DOHH2 (cell line): ENCODE measurements at regions not wholly inside any gene's neighbourhood (a gene's known extent, or its start where the extent isn't known, plus 50 kb on each side); places are given as distances from the start of the nearest gene placed in this dataset.

Experiments
- H3F3A ChIP-seq: fragments of 200-600 bp; sonication (generic), shearing (Covaris generic); 2 replicates; pipeline ENCODE4 v1.6.0; 2016; ENCODE audit warnings: antibody characterized with exemption, mild to moderate bottlenecking; ENCODE audit not compliant: control insufficient read depth, insufficient read depth
- H3K27ac ChIP-seq: fragments of 200-600 bp; sonication (generic); 2 replicates; pipeline ENCODE4 v1.5.1; 2014; ENCODE audit warnings: low read depth, mild to moderate bottlenecking, low read length, moderate library complexity
- H3K27me3 ChIP-seq: fragments of 200-600 bp; sonication (generic); 2 replicates; pipeline ENCODE4 v1.6.1; 2014; ENCODE audit warnings: mild to moderate bottlenecking, low read length, mixed read lengths; ENCODE audit not compliant: control insufficient read depth
- H3K36me3 ChIP-seq: fragments of 200-600 bp; sonication (generic); 2 replicates; pipeline ENCODE4 v1.6.1; 2014; ENCODE audit warnings: mild to moderate bottlenecking, low read length, moderate library complexity, mixed read lengths; ENCODE audit not compliant: control insufficient read depth
- H3K4me1 ChIP-seq: fragments of 200-600 bp; sonication (generic); 2 replicates; pipeline ENCODE4 v1.6.1; 2014; ENCODE audit warnings: mild to moderate bottlenecking, low read length, mixed read lengths; ENCODE audit not compliant: control insufficient read depth
- H3K4me2 ChIP-seq: fragments of 200-600 bp; sonication (generic); 2 replicates; pipeline ENCODE4 v1.6.0; 2014; ENCODE audit warnings: mild to moderate bottlenecking, low read length, moderate library complexity
- H3K4me3 ChIP-seq: fragments of 200-600 bp; sonication (generic); 2 replicates; pipeline ENCODE4 v1.5.1; 2014; ENCODE audit warnings: mild to moderate bottlenecking, low read length, mixed read lengths
- H3K79me2 ChIP-seq: fragments of 200-600 bp; sonication (generic); 2 replicates; pipeline ENCODE4 v1.6.1; 2014; ENCODE audit warnings: mild to moderate bottlenecking, low read length, mixed read lengths; ENCODE audit not compliant: control insufficient read depth
- H3K9me2 ChIP-seq: fragments of 200-600 bp; sonication (generic); replicated peaks from 2 replicates; pipeline ENCODE4 v1.6.1; 2014; ENCODE audit warnings: mild to moderate bottlenecking, low read length, mixed read lengths; ENCODE audit not compliant: control insufficient read depth
- H3K9me3 ChIP-seq: fragments of 200-600 bp; sonication (generic); 2 replicates; pipeline ENCODE4 v1.6.1; 2014; ENCODE audit warnings: antibody characterized with exemption, low read length, mixed read lengths; ENCODE audit not compliant: control insufficient read depth, insufficient read depth
- H4K20me1 ChIP-seq: fragments of 200-600 bp; sonication (generic); 2 replicates; pipeline ENCODE4 v1.6.0; 2014; ENCODE audit warnings: low read depth, mild to moderate bottlenecking, antibody characterized with exemption, low read length, moderate library complexity; ENCODE audit not compliant: control insufficient read depth, insufficient read depth
- EZH2phosphoT487 ChIP-seq: fragments of 200-600 bp; sonication (generic); IDR thresholded peaks from 2 replicates; pipeline ENCODE4 v1.6.1; 2017; ENCODE audit warnings: borderline replicate concordance, mild to moderate bottlenecking, antibody characterized with exemption, low read length, moderate library complexity, mixed read lengths
- TF ChIP-seq, protein P1 (sequence below): fragments of 200-600 bp; sonication (generic); IDR thresholded peaks from one replicate; pipeline ENCODE4 v1.5.1; 2014; ENCODE audit warnings: antibody characterized with exemption, mild to moderate bottlenecking, low read depth, low read length; ENCODE audit not compliant: poor library complexity, severe bottlenecking

DNA sequence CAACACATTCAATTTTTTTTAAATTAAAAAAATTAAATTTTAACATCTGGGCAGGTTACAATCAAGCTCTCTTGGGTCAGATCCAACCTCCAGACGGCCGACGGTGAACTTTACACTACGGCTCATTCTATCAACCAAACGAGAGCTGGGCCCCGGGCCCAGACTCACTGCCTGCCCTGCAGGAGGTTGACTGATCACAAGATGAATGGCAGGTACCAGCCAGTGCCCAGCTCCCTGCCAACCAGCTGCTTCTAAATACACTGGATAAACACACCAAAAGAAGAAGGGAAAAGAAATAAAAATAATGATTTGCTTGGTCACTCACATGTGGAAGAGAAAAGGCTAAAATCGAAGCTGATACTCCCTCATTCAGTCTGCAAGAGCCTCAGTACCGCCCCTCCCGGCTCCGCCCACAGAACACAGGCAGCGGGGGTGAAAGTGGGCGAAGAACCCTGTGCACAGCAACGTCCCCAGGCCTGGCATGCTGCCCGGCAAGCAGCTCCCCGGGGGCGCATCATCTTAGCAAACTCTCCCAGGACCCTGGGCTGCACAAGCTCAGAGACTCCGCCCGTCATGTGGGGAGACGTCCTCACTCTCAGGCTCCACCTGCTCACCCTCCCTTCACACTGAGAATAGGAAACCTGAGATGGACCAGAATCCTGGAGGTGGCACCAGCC is 303.4 kb downstream of the SHANK2 start:
- Histone ChIP-seq H3K9me2 (no peaks in the 10 kb centered on the region), H3K79me2 (no peaks in the 10 kb centered on the region), H3K27me3 (no peaks in the 10 kb centered on the region), H3K9me3 (peaks cover 8% of the 10 kb centered on the region; the same call in 1 of the 2 replicates), H3K4me3 (no peak overlapping the region), H3K4me1 (no peaks in the 10 kb centered on the region), H3F3A (no peaks in the 10 kb centered on the region), H3K27ac (no peak overlapping the region), H3K36me3 (no peaks in the 10 kb centered on the region), H4K20me1 (no peaks in the 10 kb centered on the region), H3K4me2 (no peak overlapping the region)
- TF ChIP-seq, protein P1, sequence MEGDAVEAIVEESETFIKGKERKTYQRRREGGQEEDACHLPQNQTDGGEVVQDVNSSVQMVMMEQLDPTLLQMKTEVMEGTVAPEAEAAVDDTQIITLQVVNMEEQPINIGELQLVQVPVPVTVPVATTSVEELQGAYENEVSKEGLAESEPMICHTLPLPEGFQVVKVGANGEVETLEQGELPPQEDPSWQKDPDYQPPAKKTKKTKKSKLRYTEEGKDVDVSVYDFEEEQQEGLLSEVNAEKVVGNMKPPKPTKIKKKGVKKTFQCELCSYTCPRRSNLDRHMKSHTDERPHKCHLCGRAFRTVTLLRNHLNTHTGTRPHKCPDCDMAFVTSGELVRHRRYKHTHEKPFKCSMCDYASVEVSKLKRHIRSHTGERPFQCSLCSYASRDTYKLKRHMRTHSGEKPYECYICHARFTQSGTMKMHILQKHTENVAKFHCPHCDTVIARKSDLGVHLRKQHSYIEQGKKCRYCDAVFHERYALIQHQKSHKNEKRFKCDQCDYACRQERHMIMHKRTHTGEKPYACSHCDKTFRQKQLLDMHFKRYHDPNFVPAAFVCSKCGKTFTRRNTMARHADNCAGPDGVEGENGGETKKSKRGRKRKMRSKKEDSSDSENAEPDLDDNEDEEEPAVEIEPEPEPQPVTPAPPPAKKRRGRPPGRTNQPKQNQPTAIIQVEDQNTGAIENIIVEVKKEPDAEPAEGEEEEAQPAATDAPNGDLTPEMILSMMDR = no peak
- TF ChIP-seq EZH2phosphoT487 = no peak

DNA sequence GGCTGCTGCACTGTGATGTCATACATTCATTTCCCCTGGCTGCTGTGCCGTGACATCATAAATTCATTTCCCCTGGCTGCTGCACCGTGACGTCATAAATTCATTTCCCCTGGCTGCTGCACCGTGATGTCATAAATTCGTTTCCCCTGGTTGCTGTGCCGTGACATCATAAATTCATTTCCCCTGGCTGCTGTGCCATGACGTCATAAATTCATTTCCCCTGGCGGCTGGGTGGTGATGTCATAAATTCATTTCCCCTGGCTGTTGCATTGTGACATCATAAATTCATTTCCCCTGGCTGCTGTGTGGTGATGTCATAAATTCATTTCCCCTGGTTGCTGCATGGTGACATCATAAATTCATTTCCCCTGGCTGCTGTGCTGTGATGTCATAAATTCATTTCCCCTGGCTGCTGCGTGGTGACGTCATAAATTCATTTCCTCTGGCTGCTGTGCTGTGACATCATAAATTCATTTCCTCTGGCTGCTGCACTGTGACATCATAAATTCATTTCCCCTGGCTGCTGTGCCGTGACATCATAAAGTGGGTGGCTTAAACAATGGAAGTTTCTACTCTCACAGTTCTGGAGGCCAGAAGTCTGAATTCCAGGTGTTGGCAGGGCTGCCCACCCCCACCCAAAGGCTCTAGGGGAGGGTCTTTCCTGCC is 301.1 kb downstream of the SHANK2 start:
- no peak for TF ChIP-seq EZH2phosphoT487
- H4K20me1 ChIP-seq = no peaks in the 10 kb centered on the region
- no peaks in the 10 kb centered on the region for H3K79me2 ChIP-seq
- no peaks in the 10 kb centered on the region for H3K27me3 ChIP-seq
- H3K4me2 ChIP-seq = no peak overlapping the region
- H3K4me3 ChIP-seq = no peak overlapping the region
- H3K9me3 ChIP-seq = peaks cover 4% of the 10 kb centered on the region; the same call in 1 of the 2 replicates
- no peaks in the 10 kb centered on the region for H3K36me3 ChIP-seq
- H3K4me1 ChIP-seq = no peaks in the 10 kb centered on the region
- no peak overlapping the region for H3K27ac ChIP-seq
- no peaks in the 10 kb centered on the region for H3F3A ChIP-seq
- H3K9me2 ChIP-seq = no peaks in the 10 kb centered on the region

DNA sequence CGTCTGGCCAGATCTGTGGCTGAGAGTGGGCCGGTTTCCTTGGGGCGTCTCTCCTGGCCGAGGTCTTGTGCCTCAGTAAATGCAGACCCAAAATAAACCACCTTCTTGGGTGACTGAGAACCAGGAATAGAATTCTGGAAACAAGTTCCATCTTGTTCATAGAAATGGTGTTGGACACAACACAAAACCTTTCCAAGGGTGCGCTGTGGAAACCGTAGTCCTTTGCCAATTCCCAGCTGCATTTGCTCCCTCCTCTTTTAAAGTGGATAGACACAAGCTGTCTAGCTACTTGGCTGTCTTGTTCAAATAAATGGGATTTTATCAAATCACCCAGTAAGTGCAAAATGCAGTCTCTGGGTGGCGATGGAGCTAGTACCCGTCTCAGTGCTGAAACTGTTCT is 300.2 kb downstream of the SHANK2 start:
- TF ChIP-seq, protein P1 = no peak
- no peak for TF ChIP-seq EZH2phosphoT487
- Histone ChIP-seq H3K4me2 (no peak overlapping the region), H3K27me3 (no peaks in the 10 kb centered on the region), H4K20me1 (no peaks in the 10 kb centered on the region), H3K9me3 (peaks cover 4% of the 10 kb centered on the region; the same call in 1 of the 2 replicates), H3K4me3 (no peak overlapping the region), H3F3A (no peaks in the 10 kb centered on the region), H3K36me3 (no peaks in the 10 kb centered on the region), H3K79me2 (no peaks in the 10 kb centered on the region), H3K9me2 (no peaks in the 10 kb centered on the region), H3K4me1 (no peaks in the 10 kb centered on the region), H3K27ac (no peak overlapping the region)

DNA sequence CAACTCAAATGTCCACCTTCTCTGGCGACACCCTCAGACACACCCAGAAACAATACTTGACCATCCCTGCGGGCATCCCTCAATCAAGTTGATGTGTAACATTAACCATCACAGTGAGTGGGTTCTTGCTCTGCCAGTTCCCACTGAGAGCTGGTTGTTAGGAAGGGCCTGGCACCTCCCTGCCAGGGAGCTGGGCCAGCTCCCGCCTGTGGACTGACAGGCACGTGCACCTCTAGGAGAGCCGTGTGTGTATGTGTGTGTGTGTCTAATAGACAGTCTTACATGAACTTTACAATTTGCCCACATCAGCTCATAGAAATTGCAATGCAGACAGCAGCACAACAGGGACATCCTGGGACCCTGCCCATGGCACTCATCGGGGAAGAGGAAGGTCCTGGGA is 298.7 kb downstream of the SHANK2 start:
- no peaks in the 10 kb centered on the region for H3K27me3 ChIP-seq
- no peaks in the 10 kb centered on the region for H3K36me3 ChIP-seq
- TF ChIP-seq, protein P1 = no peak
- TF ChIP-seq EZH2phosphoT487 = no peak
- H3K4me2 ChIP-seq = no peak overlapping the region
- no peak overlapping the region for H3K27ac ChIP-seq
- no peaks in the 10 kb centered on the region for H3K79me2 ChIP-seq
- no peaks in the 10 kb centered on the region for H3K9me2 ChIP-seq
- no peaks in the 10 kb centered on the region for H4K20me1 ChIP-seq
- no peaks in the 10 kb centered on the region for H3F3A ChIP-seq
- no peak overlapping the region for H3K4me3 ChIP-seq
- H3K9me3 ChIP-seq = peaks cover 4% of the 10 kb centered on the region; the same call in 1 of the 2 replicates
- H3K4me1 ChIP-seq = no peaks in the 10 kb centered on the region
